ENCODE measurements at regions not wholly inside any gene's neighbourhood (a gene's known extent, or its start where the extent isn't known, plus 50 kb on each side); places are given as distances from the start of the nearest gene placed in this dataset.

DNA sequence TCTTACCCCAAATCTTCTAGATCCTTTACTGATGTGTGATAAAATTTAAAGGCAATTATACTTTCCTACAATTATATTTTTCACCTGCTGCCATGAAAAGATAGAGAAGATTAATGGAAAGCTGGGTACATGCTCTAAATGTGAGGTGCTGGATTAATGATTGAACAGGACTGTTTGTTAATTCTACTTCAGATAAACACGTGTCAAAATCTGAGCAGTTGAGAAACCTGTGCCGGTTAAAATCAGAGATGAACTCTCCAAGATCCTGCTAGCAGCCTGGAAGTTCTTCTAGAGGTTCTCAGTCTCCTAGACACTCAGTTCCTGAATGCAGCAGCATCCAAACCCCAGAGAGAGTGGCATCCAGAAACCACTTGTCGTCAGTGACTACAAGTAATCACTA is 69.2 kb downstream of the INHBA start:
- Histone ChIP-seq H3K9ac (ENCODE audit: low read depth, low read length, poor library complexity, severe bottlenecking) (no peak overlapping the region), H3K9me3 (ENCODE audit: insufficient read depth, low read depth, low read length) (no peaks in the 10 kb centered on the region), H2AFZ (ENCODE audit: low read length) (no peak overlapping the region), H3K9me2 (replicated peaks; ENCODE audit: low read depth, low read length) (no peaks in the 10 kb centered on the region), H3K36me3 (ENCODE audit: insufficient read depth, low read length) (no peaks in the 10 kb centered on the region), H3F3A (ENCODE audit: low read depth) (no peaks in the 10 kb centered on the region), H4K20me1 (ENCODE audit: insufficient read depth, low read length, poor library complexity, severe bottlenecking) (no peaks in the 10 kb centered on the region), H3K4me1 (ENCODE audit: insufficient read depth, low read length, poor library complexity, severe bottlenecking) (no peaks in the 10 kb centered on the region), H3K79me2 (ENCODE audit: insufficient read depth, low read length) (no peaks in the 10 kb centered on the region), H3K4me2 (ENCODE audit: low read depth, low read length, poor library complexity, severe bottlenecking) (no peak overlapping the region), H3K27me3 (ENCODE audit: insufficient read depth, low read length, poor library complexity, severe bottlenecking) (no peaks in the 10 kb centered on the region), H3K4me3 (ENCODE audit: low read length, poor library complexity, severe bottlenecking) (no peak overlapping the region)
- no peak for TF ChIP-seq EZH2phosphoT487 (IDR thresholded peaks at IDR 0.05; ENCODE audit: borderline replicate concordance)
- TF ChIP-seq CTCF (conservative IDR thresholded peaks at IDR 0.05; ENCODE audit: low read length) = no peak

GRCh38 chr7:41630741-41631140 is 72.1 kb downstream of the INHBA start:
- no peaks in the 10 kb centered on the region for H3K36me3 ChIP-seq (ENCODE audit: insufficient read depth, low read length)
- H3K79me2 ChIP-seq (ENCODE audit: insufficient read depth, low read length) = no peaks in the 10 kb centered on the region
- no peaks in the 10 kb centered on the region for H3K4me1 ChIP-seq (ENCODE audit: insufficient read depth, low read length, poor library complexity, severe bottlenecking)
- no peak for TF ChIP-seq CTCF (conservative IDR thresholded peaks at IDR 0.05; ENCODE audit: low read length)
- TF ChIP-seq EZH2phosphoT487 (IDR thresholded peaks at IDR 0.05; ENCODE audit: borderline replicate concordance) = no peak
- H4K20me1 ChIP-seq (ENCODE audit: insufficient read depth, low read length, poor library complexity, severe bottlenecking) = no peaks in the 10 kb centered on the region
- H3K9ac ChIP-seq (ENCODE audit: low read depth, low read length, poor library complexity, severe bottlenecking) = no peak overlapping the region
- no peaks in the 10 kb centered on the region for H3K9me3 ChIP-seq (ENCODE audit: insufficient read depth, low read depth, low read length)
- no peaks in the 10 kb centered on the region for H3F3A ChIP-seq (ENCODE audit: low read depth)
- H3K4me3 ChIP-seq (ENCODE audit: low read length, poor library complexity, severe bottlenecking) = no peak overlapping the region
- H3K27me3 ChIP-seq (ENCODE audit: insufficient read depth, low read length, poor library complexity, severe bottlenecking) = no peaks in the 10 kb centered on the region
- H3K9me2 ChIP-seq (replicated peaks; ENCODE audit: low read depth, low read length) = no peaks in the 10 kb centered on the region
- H3K4me2 ChIP-seq (ENCODE audit: low read depth, low read length, poor library complexity, severe bottlenecking) = no peak overlapping the region
- H2AFZ ChIP-seq (ENCODE audit: low read length) = no peak overlapping the region

GRCh38 chr7:41629711-41630111 is 73.2 kb downstream of the INHBA start:
- TF ChIP-seq CTCF (conservative IDR thresholded peaks at IDR 0.05; ENCODE audit: low read length) (no peak), EZH2phosphoT487 (IDR thresholded peaks at IDR 0.05; ENCODE audit: borderline replicate concordance) (no peak)

More at GRCh38 chr7:41629711-41630111, 73.2 kb downstream of the INHBA start:
- Histone ChIP-seq H3K4me2 (ENCODE audit: low read depth, low read length, poor library complexity, severe bottlenecking) (no peak overlapping the region), H2AFZ (ENCODE audit: low read length) (no peak overlapping the region), H3K4me1 (ENCODE audit: insufficient read depth, low read length, poor library complexity, severe bottlenecking) (no peaks in the 10 kb centered on the region), H3K36me3 (ENCODE audit: insufficient read depth, low read length) (no peaks in the 10 kb centered on the region), H3F3A (ENCODE audit: low read depth) (no peaks in the 10 kb centered on the region), H3K4me3 (ENCODE audit: low read length, poor library complexity, severe bottlenecking) (no peak overlapping the region), H3K9me3 (ENCODE audit: insufficient read depth, low read depth, low read length) (no peaks in the 10 kb centered on the region), H3K79me2 (ENCODE audit: insufficient read depth, low read length) (no peaks in the 10 kb centered on the region), H4K20me1 (ENCODE audit: insufficient read depth, low read length, poor library complexity, severe bottlenecking) (no peaks in the 10 kb centered on the region), H3K27me3 (ENCODE audit: insufficient read depth, low read length, poor library complexity, severe bottlenecking) (no peaks in the 10 kb centered on the region), H3K9me2 (replicated peaks; ENCODE audit: low read depth, low read length) (no peaks in the 10 kb centered on the region), H3K9ac (ENCODE audit: low read depth, low read length, poor library complexity, severe bottlenecking) (no peak overlapping the region)
